ENCODE measurements at regions not wholly inside any gene's neighbourhood (a gene's known extent, or its start where the extent isn't known, plus 50 kb on each side); places are given as distances from the start of the nearest gene placed in this dataset.

- TF ChIP-seq CTCF (IDR thresholded peaks at IDR 0.05): peak in 2 of 4 experiments; percentile 9 to 43
- TF ChIP-seq POLR2AphosphoS5 (IDR thresholded peaks at IDR 0.05): no peak
- no peak for TF ChIP-seq EP300 (IDR thresholded peaks at IDR 0.05)
- no peak for TF ChIP-seq POLR2A (IDR thresholded peaks at IDR 0.05)
These were observed 121.9 kb upstream of the ZFP64 start for GRCh38 chr20:52313341-52313963.

Measured in gastroesophageal sphincter (tissue), 3 donors.